GM19351 (cell line): ENCODE measurements at regions not wholly inside any gene's neighbourhood (a gene's known extent, or its start where the extent isn't known, plus 50 kb on each side); places are given as distances from the start of the nearest gene placed in this dataset.

Source experiments
- ATAC-seq: cut with Tn5 transposase; IDR thresholded peaks from one replicate; pipeline ENCODE4 v1.9.1; 2021; ENCODE audit warnings: mild to moderate bottlenecking, moderate library complexity; ENCODE audit not compliant: unreplicated experiment

- no peak for ATAC-seq
Observed at GRCh38 chr7:35581605-35582210, 113.2 kb downstream of the HERPUD2 start.

DNA sequence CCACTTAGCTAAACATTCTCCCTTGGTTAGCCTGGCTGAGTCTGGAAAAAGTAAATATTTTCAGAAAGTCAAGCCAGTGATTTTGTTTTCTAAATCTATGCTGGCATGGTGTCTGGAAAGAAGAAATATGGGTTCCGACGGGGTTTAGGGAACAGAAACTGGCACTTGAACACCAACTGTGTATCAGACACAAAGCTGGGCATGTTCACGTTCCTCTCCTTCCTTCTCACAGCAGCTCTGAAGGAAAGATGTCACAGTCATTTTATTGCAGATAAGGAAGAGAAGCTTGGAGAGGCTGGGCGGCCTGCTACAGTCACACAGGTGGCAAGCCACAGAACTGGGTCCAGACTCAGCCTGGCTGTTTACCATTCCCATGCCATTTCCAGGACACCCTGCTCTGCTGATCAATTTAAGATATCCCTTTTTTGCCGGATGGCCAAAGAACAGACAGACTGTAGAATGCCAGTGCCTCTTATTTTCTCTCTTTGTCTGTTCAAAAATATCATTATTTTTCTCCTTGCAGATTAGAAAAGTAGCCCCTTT lies 118.8 kb downstream of the HERPUD2 start:
- ATAC-seq = no peak

- ATAC-seq = no peak
Observed at GRCh38 chr7:35571611-35572240, 123.2 kb downstream of the HERPUD2 start.

DNA sequence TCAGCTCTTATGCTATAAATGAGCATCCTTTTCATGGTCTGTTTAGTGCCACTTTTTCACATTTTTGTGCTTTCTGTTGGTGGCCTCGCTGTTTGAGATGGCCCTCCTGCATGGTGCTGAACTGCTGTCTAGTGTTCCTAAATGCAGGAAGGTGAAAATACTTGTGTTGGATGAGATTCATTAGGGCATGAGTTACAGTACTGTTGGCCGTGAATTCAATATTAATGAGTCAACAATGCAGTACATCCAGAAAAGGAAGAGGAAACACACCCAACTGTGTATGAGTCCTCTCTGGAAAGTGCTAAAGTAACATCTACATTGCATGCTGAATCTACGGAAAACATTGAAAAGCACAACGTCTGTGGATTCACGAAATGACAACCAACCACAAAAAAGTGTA lies 124.0 kb downstream of the HERPUD2 start:
- ATAC-seq = no peak

DNA sequence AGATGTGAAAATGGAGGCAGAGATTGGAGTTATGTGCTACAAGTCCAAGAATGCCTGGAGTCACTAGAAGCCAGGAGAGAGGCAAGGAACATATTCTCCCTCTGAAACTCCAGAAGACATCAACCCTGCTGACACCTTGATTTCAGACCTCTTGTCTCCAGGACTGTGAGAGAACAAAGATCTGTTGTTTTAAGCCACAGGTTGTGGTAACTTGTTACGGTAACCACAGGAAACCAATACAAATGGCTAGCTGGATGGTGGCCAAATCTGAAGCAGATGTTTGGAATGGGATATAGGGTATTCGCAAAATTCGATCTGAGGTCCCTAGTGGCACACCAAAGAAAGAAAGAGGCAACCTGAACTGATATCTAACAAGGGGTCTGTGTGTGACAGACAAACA lies 129.0 kb downstream of the HERPUD2 start:
- no peak for ATAC-seq

- no peak for ATAC-seq
Observed at GRCh38 chr7:35558841-35559240, 136.1 kb downstream of the HERPUD2 start.

- no peak for ATAC-seq
Observed at GRCh38 chr7:35556515-35557471, 138.1 kb downstream of the HERPUD2 start.

DNA sequence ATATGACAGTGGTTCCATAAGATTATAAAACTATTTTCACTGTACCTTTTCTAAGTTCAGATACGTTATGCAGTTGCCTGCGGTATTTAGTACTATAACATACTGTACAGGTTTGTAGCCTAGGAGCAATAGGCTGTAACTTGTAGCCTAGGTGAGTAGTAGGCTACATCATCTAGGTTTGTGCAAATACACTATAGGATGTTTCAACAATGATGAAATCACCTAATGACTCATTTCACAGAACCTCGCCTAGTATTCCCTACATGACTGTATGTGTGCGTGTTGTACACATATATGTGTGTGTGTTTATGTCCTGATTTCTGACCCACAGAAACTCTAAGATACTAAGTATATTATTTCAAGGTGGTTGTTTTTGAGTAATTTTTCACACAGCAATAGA lies 139.0 kb downstream of the HERPUD2 start:
- ATAC-seq = no peak

- ATAC-seq = no peak
Observed at GRCh38 chr7:35555386-35555785, 139.5 kb downstream of the HERPUD2 start.

DNA sequence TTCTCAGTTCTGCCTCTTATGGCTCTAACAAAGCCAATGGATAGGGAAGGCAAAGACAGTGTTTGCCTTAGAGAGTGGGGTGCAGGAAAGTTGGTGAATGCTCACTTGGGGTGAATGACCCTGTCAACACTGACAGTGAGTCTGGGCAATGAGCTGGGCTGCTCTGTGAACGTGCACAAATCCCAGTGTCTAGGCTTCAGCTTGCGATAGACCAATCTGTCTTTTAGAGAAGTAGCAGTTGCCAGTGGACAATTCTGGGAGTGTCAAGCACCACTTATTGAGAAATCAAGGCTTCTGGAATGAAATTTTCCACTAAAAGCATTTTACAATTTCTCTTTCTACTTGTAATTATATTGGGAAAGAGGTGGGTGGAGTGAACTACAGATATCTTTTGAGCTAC lies 141.4 kb downstream of the HERPUD2 start:
- ATAC-seq = no peak

- ATAC-seq = no peak
Observed at GRCh38 chr7:35552691-35553090, 142.2 kb downstream of the HERPUD2 start.

GRCh38 chr7:35551321-35552081 lies 143.4 kb downstream of the HERPUD2 start:
- ATAC-seq = no peak

GRCh38 chr7:35550831-35551230 lies 144.1 kb downstream of the HERPUD2 start:
- ATAC-seq = no peak

DNA sequence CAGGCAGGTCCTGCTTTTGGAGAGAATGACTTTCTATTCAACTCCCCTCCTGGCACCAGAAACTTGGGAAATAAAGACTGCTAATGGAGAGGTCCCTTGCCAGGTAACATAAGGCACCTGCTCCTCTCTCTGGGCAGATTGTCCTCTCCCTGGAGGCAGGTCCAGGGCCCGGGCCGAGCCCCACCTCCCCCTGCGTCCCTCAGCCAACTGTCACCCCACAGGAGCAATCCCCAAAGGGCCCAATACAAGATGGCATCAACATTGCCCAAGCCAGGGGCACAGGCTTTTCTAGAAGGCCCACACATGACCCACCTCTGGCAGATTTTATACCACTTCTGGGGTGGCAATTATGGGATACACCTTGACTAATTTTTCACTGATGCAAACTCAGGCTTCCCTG lies 145.2 kb downstream of the HERPUD2 start:
- no peak for ATAC-seq

GRCh38 chr7:35548291-35548690 lies 146.6 kb downstream of the HERPUD2 start:
- ATAC-seq = no peak

DNA sequence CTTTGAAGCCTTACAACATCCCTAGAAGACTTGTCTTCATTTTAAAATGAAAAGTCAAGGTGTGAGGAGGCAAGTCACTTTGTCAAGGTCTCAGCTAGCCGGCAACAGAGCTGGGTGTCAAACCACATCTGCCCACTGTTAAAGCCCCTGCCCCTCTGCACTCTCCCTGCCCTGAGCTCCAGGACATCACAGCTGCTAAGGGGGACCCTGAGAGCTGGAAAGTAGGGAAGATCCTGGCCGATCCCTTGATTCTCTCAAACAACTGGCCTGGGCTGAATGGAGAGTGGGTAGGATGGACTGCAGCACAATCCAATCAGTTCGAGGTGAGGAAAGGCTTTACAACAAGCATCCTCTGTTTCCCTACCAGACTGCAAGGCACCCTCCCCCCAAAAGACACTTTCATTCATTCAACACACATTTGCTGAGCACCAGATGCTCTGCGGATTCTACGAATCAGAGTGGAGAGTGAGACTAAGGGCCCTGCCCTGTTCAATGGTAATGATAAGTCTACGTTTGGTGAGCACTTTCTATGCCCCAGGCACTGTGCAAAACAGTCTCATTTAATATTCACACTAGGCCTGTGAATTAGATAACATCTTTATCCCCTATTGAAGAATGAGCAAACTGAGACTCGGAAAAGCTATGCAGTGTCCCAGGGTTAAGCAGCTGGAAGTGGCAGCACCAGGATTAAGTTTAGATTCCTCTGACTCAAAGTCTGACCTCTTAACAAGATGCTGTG lies 148.1 kb downstream of the HERPUD2 start:
- no peak for ATAC-seq

- no peak for ATAC-seq
Observed at GRCh38 chr7:35545831-35546230, 149.1 kb downstream of the HERPUD2 start.

DNA sequence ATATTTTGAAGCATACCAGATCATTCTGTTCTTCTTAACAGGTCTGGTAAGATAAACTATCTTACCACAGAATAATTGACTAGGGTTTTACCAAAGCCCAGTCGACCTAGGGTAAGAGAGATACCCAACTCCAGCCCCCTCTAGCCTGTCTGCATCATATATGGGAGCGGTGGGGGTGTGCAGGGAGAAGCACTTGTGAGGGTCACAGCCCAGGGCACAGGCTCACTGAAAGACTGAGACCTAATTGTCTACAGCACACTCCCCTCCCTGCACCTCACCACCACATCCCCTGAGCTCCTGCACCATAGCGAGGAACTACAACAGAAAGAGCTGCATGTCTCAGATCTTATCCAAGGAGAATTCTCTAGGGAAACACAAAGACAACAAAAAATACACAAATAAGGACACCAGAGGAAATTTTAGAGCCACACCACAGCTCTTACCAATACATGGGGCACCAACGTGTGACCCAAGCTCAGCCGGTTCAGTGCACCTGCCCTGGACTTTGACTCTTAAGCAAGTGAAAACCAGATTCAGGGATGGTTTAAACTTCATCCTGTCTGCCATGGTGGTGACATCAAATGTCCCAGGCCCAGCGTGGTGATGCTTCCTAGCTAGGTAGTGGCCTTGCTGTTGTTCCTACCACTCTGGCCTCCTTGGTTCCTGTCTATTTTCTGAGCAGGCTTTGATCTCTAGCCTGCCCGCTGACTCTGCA lies 150.8 kb downstream of the HERPUD2 start:
- no peak for ATAC-seq
